ENCODE measurements at regions not wholly inside any gene's neighbourhood (a gene's known extent, or its start where the extent isn't known, plus 50 kb on each side); places are given as distances from the start of the nearest gene placed in this dataset.

GRCh38 chr2:16195681-16196070 lies 255.3 kb downstream of the MYCN start:
- TF ChIP-seq POLR2A (IDR thresholded peaks at IDR 0.05) (no peak), CTCF (IDR thresholded peaks at IDR 0.05) (no peak), POLR2AphosphoS5 (IDR thresholded peaks at IDR 0.05) (no peak), EP300 (IDR thresholded peaks at IDR 0.05) (no peak)

GRCh38 chr2:16194931-16195680 lies 254.8 kb downstream of the MYCN start:
- Histone ChIP-seq H3K4me1 (no peaks in the 10 kb centered on the region), H3K4me3 (no peak overlapping the region), H3K36me3 (no peaks in the 10 kb centered on the region), H3K9me3 (no peaks in the 10 kb centered on the region), H3K27ac (no peak overlapping the region), H3K27me3 (no peaks in the 10 kb centered on the region)
- TF ChIP-seq EP300 (IDR thresholded peaks at IDR 0.05), result no peak
- no peak for TF ChIP-seq CTCF (IDR thresholded peaks at IDR 0.05)
- TF ChIP-seq POLR2AphosphoS5 (IDR thresholded peaks at IDR 0.05), result no peak
- TF ChIP-seq POLR2A (IDR thresholded peaks at IDR 0.05), result no peak
- 0 to 73% methylated on average over 1 to 4 of the region's 6 CpGs for WGBS, 2 donors (ENCODE audit: low coverage in 1 of 2)
- no peak for ATAC-seq

More at GRCh38 chr2:16195681-16196070, 255.3 kb downstream of the MYCN start:
- no peak for ATAC-seq
- no peaks in the 10 kb centered on the region for H3K36me3 ChIP-seq
- no peaks in the 10 kb centered on the region for H3K4me1 ChIP-seq
- H3K27me3 ChIP-seq, result no peaks in the 10 kb centered on the region
- H3K4me3 ChIP-seq, result no peak overlapping the region
- 84% methylated on average over 6 of the region's 6 CpGs; no CpG with 5 or more reads in 1 of the 2 donors for WGBS, 2 donors (ENCODE audit: low coverage in 1 of 2)
- H3K9me3 ChIP-seq, result no peaks in the 10 kb centered on the region
- no peak overlapping the region for H3K27ac ChIP-seq

- 100% methylated on average over 1 of the region's 4 CpGs for WGBS, 2 donors (ENCODE audit: low coverage in 1 of 2)
Observed at GRCh38 chr2:16194530-16194929, 254.2 kb downstream of the MYCN start.

GRCh38 chr2:16194096-16194390 lies 253.7 kb downstream of the MYCN start:
- no peaks in the 10 kb centered on the region for H3K4me1 ChIP-seq
- no peaks in the 10 kb centered on the region for H3K36me3 ChIP-seq
- no peak for ATAC-seq
- H3K27ac ChIP-seq, result no peak overlapping the region
- WGBS, 2 donors (ENCODE audit: low coverage in 1 of 2), result 80 to 89% methylated on average over 1 of the region's 1 CpG
- no peaks in the 10 kb centered on the region for H3K27me3 ChIP-seq
- no peaks in the 10 kb centered on the region for H3K9me3 ChIP-seq
- no peak overlapping the region for H3K4me3 ChIP-seq
- TF ChIP-seq EP300 (IDR thresholded peaks at IDR 0.05) (no peak), CTCF (IDR thresholded peaks at IDR 0.05) (no peak), POLR2A (IDR thresholded peaks at IDR 0.05) (no peak), POLR2AphosphoS5 (IDR thresholded peaks at IDR 0.05) (no peak)

More at GRCh38 chr2:16194530-16194929, 254.2 kb downstream of the MYCN start:
- Histone ChIP-seq H3K36me3 (no peaks in the 10 kb centered on the region), H3K4me1 (no peaks in the 10 kb centered on the region), H3K27ac (no peak overlapping the region), H3K4me3 (no peak overlapping the region), H3K9me3 (no peaks in the 10 kb centered on the region), H3K27me3 (no peaks in the 10 kb centered on the region)
- ATAC-seq, result no peak
- TF ChIP-seq POLR2A (IDR thresholded peaks at IDR 0.05) (no peak), POLR2AphosphoS5 (IDR thresholded peaks at IDR 0.05) (no peak), CTCF (IDR thresholded peaks at IDR 0.05) (no peak), EP300 (IDR thresholded peaks at IDR 0.05) (no peak)

Data from gastroesophageal sphincter (tissue), 4 donors.